Panc1 (cell line): ENCODE measurements at regions not wholly inside any gene's neighbourhood (a gene's known extent, or its start where the extent isn't known, plus 50 kb on each side); places are given as distances from the start of the nearest gene placed in this dataset.

Experiments used
- POLR2AphosphoS5 ChIP-seq: IDR thresholded peaks from 2 replicates; pipeline ENCODE4 v1.6.1; 2012; ENCODE audit warnings: mild to moderate bottlenecking, low read depth, low read length, moderate library complexity
- SIN3A ChIP-seq: IDR thresholded peaks from 2 replicates; pipeline ENCODE4 v1.6.1; 2012; ENCODE audit warnings: low read depth, mild to moderate bottlenecking, low read length, moderate library complexity, borderline replicate concordance; ENCODE audit not compliant: insufficient read depth
- TCF7L2 ChIP-seq: IDR thresholded peaks from 2 replicates; pipeline ENCODE4 v1.6.1; 2011; ENCODE audit warnings: mild to moderate bottlenecking, low read depth, low read length, inconsistent platforms
- TF ChIP-seq, protein P1 (sequence below): fragments of 450-650 bp; IDR thresholded peaks from 2 replicates; pipeline ENCODE4 v1.5.1; 2017; ENCODE audit warnings: mild to moderate bottlenecking
- TF ChIP-seq, protein P2 (sequence below), 2 experiments: IDR thresholded peaks; 2 replicates each; pipeline ENCODE4 v1.6.1; 2011 to 2012; ENCODE audit warnings: low read depth in 2 of 2, control low read depth in 1 of 2, low read length in 1 of 2, mild to moderate bottlenecking in 1 of 2, moderate library complexity in 1 of 2; ENCODE audit not compliant: insufficient read depth in 1 of 2

DNA sequence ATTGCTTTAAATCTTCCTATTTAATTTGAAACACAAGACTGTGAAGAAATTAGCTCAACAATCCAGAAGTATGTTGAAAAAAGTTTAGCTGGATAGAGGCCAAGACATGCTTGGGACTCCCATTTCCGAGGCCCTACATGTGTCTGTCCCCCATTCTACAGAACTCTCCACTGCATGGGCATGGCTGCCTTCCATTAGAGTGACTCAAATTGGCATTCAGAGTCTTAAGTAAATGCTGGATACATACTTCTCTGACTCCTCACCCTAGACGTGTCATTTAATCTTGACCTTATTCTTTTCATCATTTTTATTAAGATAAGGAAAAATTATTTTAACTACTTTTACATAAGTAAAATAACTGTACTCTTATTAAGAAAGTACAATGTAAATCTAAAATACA, 530.4 kb upstream of the CDH9 start:
- TF ChIP-seq, protein P1, sequence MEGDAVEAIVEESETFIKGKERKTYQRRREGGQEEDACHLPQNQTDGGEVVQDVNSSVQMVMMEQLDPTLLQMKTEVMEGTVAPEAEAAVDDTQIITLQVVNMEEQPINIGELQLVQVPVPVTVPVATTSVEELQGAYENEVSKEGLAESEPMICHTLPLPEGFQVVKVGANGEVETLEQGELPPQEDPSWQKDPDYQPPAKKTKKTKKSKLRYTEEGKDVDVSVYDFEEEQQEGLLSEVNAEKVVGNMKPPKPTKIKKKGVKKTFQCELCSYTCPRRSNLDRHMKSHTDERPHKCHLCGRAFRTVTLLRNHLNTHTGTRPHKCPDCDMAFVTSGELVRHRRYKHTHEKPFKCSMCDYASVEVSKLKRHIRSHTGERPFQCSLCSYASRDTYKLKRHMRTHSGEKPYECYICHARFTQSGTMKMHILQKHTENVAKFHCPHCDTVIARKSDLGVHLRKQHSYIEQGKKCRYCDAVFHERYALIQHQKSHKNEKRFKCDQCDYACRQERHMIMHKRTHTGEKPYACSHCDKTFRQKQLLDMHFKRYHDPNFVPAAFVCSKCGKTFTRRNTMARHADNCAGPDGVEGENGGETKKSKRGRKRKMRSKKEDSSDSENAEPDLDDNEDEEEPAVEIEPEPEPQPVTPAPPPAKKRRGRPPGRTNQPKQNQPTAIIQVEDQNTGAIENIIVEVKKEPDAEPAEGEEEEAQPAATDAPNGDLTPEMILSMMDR: no peak
- TF ChIP-seq, protein P2, sequence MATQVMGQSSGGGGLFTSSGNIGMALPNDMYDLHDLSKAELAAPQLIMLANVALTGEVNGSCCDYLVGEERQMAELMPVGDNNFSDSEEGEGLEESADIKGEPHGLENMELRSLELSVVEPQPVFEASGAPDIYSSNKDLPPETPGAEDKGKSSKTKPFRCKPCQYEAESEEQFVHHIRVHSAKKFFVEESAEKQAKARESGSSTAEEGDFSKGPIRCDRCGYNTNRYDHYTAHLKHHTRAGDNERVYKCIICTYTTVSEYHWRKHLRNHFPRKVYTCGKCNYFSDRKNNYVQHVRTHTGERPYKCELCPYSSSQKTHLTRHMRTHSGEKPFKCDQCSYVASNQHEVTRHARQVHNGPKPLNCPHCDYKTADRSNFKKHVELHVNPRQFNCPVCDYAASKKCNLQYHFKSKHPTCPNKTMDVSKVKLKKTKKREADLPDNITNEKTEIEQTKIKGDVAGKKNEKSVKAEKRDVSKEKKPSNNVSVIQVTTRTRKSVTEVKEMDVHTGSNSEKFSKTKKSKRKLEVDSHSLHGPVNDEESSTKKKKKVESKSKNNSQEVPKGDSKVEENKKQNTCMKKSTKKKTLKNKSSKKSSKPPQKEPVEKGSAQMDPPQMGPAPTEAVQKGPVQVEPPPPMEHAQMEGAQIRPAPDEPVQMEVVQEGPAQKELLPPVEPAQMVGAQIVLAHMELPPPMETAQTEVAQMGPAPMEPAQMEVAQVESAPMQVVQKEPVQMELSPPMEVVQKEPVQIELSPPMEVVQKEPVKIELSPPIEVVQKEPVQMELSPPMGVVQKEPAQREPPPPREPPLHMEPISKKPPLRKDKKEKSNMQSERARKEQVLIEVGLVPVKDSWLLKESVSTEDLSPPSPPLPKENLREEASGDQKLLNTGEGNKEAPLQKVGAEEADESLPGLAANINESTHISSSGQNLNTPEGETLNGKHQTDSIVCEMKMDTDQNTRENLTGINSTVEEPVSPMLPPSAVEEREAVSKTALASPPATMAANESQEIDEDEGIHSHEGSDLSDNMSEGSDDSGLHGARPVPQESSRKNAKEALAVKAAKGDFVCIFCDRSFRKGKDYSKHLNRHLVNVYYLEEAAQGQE (IDR thresholded peaks at IDR 0.05; ENCODE audit: insufficient read depth in 1 of 2, low read depth in 2 of 2, low read length in 1 of 2): no peak
- no peak for TF ChIP-seq POLR2AphosphoS5
- TF ChIP-seq SIN3A: no peak
- TF ChIP-seq TCF7L2: no peak
